SK-N-SH (cell line): ENCODE measurements at regions not wholly inside any gene's neighbourhood (a gene's known extent, or its start where the extent isn't known, plus 50 kb on each side); places are given as distances from the start of the nearest gene placed in this dataset.

ENCODE experiments used
- CTCF ChIA-PET: fragments of 300-600, 350-600 bp; formaldehyde crosslinking; extraction: SDS; loops from one replicate; lab custom pipeline; 2021; lab: Yijun Ruan, JAX
- POLR2A ChIA-PET: fragments of 350-600 bp; sonication (Branson Sonifier 250); formaldehyde crosslinking; extraction: SDS; loops from one replicate; lab custom pipeline; 2020; ENCODE audit warnings: antibody characterized with exemption, inconsistent platforms; lab: Yijun Ruan, JAX
- DNase-seq: peaks from one replicate; pipeline ENCODE4 v3.0.0; 2012
- H2AFZ ChIP-seq: fragments of 200-600 bp; sonication (generic); 2 replicates; pipeline ENCODE4 v1.8.1; 2016; ENCODE audit warnings: antibody characterized with exemption, mild to moderate bottlenecking, low read depth
- H3F3A ChIP-seq: fragments of 200-600 bp; sonication (generic); replicated peaks from 2 replicates; pipeline ENCODE3; 2016; ENCODE audit warnings: antibody characterized with exemption, mild to moderate bottlenecking; ENCODE audit not compliant: insufficient read depth
- H3K27ac ChIP-seq, 2 experiments: fragments of 200-500 bp in 1 of 2; fragments of 200-600 bp in 1 of 2; sonication (Bioruptor generic) in 1 of 2; sonication (generic), shearing (Covaris generic) in 1 of 2; 2 replicates each; pipeline versions ENCODE4 v1.5.1 to v1.6.1; 2014 to 2016; ENCODE audit warnings: low read depth in 2 of 2, inconsistent platforms in 1 of 2, low read length in 1 of 2, mild to moderate bottlenecking in 1 of 2, mixed read lengths in 1 of 2
- H3K27me3 ChIP-seq: fragments of 200-600 bp; sonication (generic), shearing (Covaris generic); 2 replicates; pipeline ENCODE4 v1.6.1; 2016; ENCODE audit warnings: mixed run types; ENCODE audit not compliant: insufficient read depth
- H3K36me3 ChIP-seq, 2 experiments: fragments of 200-500 bp in 1 of 2; fragments of 200-600 bp in 1 of 2; sonication (Bioruptor generic) in 1 of 2; sonication (generic) in 1 of 2; replicated peaks in 1 of 2; 2 replicates each; pipeline versions ENCODE3 to v1.5.1; 2014 to 2016; ENCODE audit warnings: low read length in 1 of 2, mild to moderate bottlenecking in 1 of 2; ENCODE audit not compliant: insufficient read depth in 2 of 2, control insufficient read depth in 1 of 2
- H3K4me1 ChIP-seq, 2 experiments: fragments of 200-500 bp in 1 of 2; fragments of 200-600 bp in 1 of 2; sonication (Bioruptor generic) in 1 of 2; sonication (generic), shearing (Covaris generic) in 1 of 2; 2 replicates each; pipeline versions ENCODE4 v1.5.1 to v1.6.1; 2014 to 2016; ENCODE audit warnings: low read depth in 1 of 2, low read length in 1 of 2, mixed run types in 1 of 2; ENCODE audit not compliant: insufficient read depth in 2 of 2, control insufficient read depth in 1 of 2
- H3K4me2 ChIP-seq: fragments of 200-600 bp; sonication (generic), shearing (Covaris generic); 2 replicates; pipeline ENCODE4 v1.6.1; 2017; ENCODE audit warnings: mixed run types
- H3K4me3 ChIP-seq, 2 experiments: fragments of 200-500 bp in 1 of 2; fragments of 200-600 bp in 1 of 2; sonication (Bioruptor generic) in 1 of 2; sonication (generic), shearing (Covaris generic) in 1 of 2; 2 replicates each; pipeline versions ENCODE4 v1.5.1 to v1.8.1; 2014 to 2016; ENCODE audit warnings: low read depth in 2 of 2, inconsistent platforms in 1 of 2, low read length in 1 of 2, mild to moderate bottlenecking in 1 of 2, mixed read lengths in 1 of 2, moderate library complexity in 1 of 2
- H3K79me2 ChIP-seq: fragments of 200-600 bp; sonication (generic); 2 replicates; pipeline ENCODE4 v1.8.1; 2017; ENCODE audit warnings: mild to moderate bottlenecking; ENCODE audit not compliant: insufficient read depth
- H3K9ac ChIP-seq: fragments of 200-600 bp; sonication (generic); 2 replicates; pipeline ENCODE4 v1.6.1; 2017; ENCODE audit warnings: mixed run types
- H3K9me2 ChIP-seq: fragments of 200-600 bp; sonication (generic); 2 replicates; pipeline ENCODE4 v1.6.1; 2017; ENCODE audit warnings: mixed run types
- H3K9me3 ChIP-seq: fragments of 200-600 bp; sonication (generic); 2 replicates; pipeline ENCODE4 v1.6.1; 2017; ENCODE audit warnings: mixed run types, mild to moderate bottlenecking, moderate library complexity
- H4K20me1 ChIP-seq: fragments of 200-600 bp; sonication (generic); 2 replicates; pipeline ENCODE4 v1.6.1; 2017; ENCODE audit warnings: mild to moderate bottlenecking, mixed run types; ENCODE audit not compliant: insufficient read depth
- ELF1 ChIP-seq: IDR thresholded peaks from 2 replicates; pipeline ENCODE4 v1.4.0; 2012
- EZH2phosphoT487 ChIP-seq: fragments of 200-600 bp; sonication (generic); IDR thresholded peaks from 2 replicates; pipeline ENCODE4 v1.6.1; 2017; ENCODE audit warnings: low read depth, mixed run types, mild to moderate bottlenecking, antibody characterized with exemption, moderate library complexity, borderline replicate concordance
- JUND ChIP-seq: IDR thresholded peaks from 2 replicates; pipeline ENCODE4 v1.4.0; 2012
- MXI1 ChIP-seq: IDR thresholded peaks from 2 replicates; pipeline ENCODE4 v1.6.1; 2012; ENCODE audit warnings: mild to moderate bottlenecking, low read depth, low read length, improper control_type of control experiment
- NFIC ChIP-seq: IDR thresholded peaks from 2 replicates; pipeline ENCODE4 v1.4.0; 2012; ENCODE audit warnings: borderline replicate concordance
- POLR2AphosphoS5 ChIP-seq: IDR thresholded peaks from 2 replicates; pipeline ENCODE4 v1.6.1; 2012; ENCODE audit warnings: low read depth, low read length
- RCOR1 ChIP-seq: fragments of 150-350 bp; IDR thresholded peaks from 2 replicates; pipeline ENCODE4 v1.6.1; 2017; ENCODE audit warnings: antibody characterized with exemption, low read length
- RFX5 ChIP-seq: IDR thresholded peaks from 2 replicates; pipeline ENCODE4 v1.6.1; 2012; ENCODE audit warnings: mild to moderate bottlenecking, improper control_type of control experiment, low read length
- RXRA ChIP-seq: IDR thresholded peaks from 2 replicates; pipeline ENCODE4 v1.4.0; 2012; ENCODE audit warnings: low read depth, mild to moderate bottlenecking, borderline replicate concordance
- SMC3 ChIP-seq: IDR thresholded peaks from 2 replicates; pipeline ENCODE4 v1.6.1; 2012; ENCODE audit warnings: low read depth, low read length, improper control_type of control experiment
- TCF12 ChIP-seq: IDR thresholded peaks from 2 replicates; pipeline ENCODE4 v1.4.0; 2012
- YY1 ChIP-seq: IDR thresholded peaks from 2 replicates; pipeline ENCODE4 v1.4.0; 2012; ENCODE audit warnings: low read depth, mild to moderate bottlenecking
- WGBS: methylation state at CpG from one replicate; pipeline ENCODE4 v1.1.6; 2017; ENCODE audit warnings: low lambda C conversion rate; 5-methylcytosine and 5-hydroxymethylcytosine counted together
- TF ChIP-seq, protein P1 (sequence below): fragments of 150-350 bp; IDR thresholded peaks from 2 replicates; pipeline ENCODE4 v1.6.1; 2016; ENCODE audit warnings: mild to moderate bottlenecking, low read depth, low read length
- TF ChIP-seq, protein P2 (sequence below): fragments of 150-350 bp; IDR thresholded peaks from 2 replicates; pipeline ENCODE4 v1.6.1; 2017; ENCODE audit warnings: antibody characterized with exemption, low read length, low read depth, borderline replicate concordance
- TF ChIP-seq, protein P3 (sequence below): IDR thresholded peaks from 2 replicates; pipeline ENCODE4 v1.4.0; 2012; ENCODE audit warnings: low read depth, borderline replicate concordance
- TF ChIP-seq, protein P4 (sequence below): IDR thresholded peaks from 2 replicates; pipeline ENCODE4; 2012
- TF ChIP-seq, protein P5 (sequence below): IDR thresholded peaks from 2 replicates; pipeline ENCODE4 v1.6.1; 2012; ENCODE audit warnings: mild to moderate bottlenecking, low read depth, low read length, moderate library complexity
- TF ChIP-seq, protein P6 (sequence below): IDR thresholded peaks from 2 replicates; pipeline ENCODE4 v1.4.0; 2012; ENCODE audit warnings: low read depth, borderline replicate concordance

DNA sequence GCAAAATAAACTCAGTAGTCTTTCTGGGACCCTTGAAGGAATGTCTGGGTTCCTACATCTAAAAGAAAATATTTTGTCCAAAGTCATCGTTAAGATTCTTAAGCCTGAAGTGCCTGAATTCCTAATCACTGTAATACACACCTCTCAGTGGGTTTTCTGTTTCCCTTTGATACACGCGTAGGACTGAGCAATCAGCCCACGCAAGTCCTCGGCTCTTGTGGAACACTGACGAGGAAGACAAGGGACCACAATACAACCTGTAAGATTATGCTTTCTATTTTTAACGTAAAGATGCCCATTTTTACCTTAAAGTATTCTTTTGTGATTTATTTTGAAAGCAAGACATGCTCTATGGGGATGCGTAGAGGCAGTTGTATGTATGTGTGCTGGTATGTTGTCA, 472.8 kb upstream of the CELF2 start:
- Histone ChIP-seq H2AFZ (no peak overlapping the region), H3K4me3 (no peak overlapping the region), H3K9me2 (no peaks in the 10 kb centered on the region)
- DNase-seq, result no peak
- TF ChIP-seq YY1, result no peak
- TF ChIP-seq, protein P1, sequence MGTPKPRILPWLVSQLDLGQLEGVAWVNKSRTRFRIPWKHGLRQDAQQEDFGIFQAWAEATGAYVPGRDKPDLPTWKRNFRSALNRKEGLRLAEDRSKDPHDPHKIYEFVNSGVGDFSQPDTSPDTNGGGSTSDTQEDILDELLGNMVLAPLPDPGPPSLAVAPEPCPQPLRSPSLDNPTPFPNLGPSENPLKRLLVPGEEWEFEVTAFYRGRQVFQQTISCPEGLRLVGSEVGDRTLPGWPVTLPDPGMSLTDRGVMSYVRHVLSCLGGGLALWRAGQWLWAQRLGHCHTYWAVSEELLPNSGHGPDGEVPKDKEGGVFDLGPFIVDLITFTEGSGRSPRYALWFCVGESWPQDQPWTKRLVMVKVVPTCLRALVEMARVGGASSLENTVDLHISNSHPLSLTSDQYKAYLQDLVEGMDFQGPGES, result no peak
- TF ChIP-seq, protein P2, sequence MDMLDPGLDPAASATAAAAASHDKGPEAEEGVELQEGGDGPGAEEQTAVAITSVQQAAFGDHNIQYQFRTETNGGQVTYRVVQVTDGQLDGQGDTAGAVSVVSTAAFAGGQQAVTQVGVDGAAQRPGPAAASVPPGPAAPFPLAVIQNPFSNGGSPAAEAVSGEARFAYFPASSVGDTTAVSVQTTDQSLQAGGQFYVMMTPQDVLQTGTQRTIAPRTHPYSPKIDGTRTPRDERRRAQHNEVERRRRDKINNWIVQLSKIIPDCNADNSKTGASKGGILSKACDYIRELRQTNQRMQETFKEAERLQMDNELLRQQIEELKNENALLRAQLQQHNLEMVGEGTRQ, result no peak
- TF ChIP-seq EZH2phosphoT487, result no peak
- TF ChIP-seq, protein P3, sequence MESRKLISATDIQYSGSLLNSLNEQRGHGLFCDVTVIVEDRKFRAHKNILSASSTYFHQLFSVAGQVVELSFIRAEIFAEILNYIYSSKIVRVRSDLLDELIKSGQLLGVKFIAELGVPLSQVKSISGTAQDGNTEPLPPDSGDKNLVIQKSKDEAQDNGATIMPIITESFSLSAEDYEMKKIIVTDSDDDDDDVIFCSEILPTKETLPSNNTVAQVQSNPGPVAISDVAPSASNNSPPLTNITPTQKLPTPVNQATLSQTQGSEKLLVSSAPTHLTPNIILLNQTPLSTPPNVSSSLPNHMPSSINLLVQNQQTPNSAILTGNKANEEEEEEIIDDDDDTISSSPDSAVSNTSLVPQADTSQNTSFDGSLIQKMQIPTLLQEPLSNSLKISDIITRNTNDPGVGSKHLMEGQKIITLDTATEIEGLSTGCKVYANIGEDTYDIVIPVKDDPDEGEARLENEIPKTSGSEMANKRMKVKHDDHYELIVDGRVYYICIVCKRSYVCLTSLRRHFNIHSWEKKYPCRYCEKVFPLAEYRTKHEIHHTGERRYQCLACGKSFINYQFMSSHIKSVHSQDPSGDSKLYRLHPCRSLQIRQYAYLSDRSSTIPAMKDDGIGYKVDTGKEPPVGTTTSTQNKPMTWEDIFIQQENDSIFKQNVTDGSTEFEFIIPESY, result no peak
- TF ChIP-seq SMC3, result no peak
- TF ChIP-seq POLR2AphosphoS5, result no peak
- TF ChIP-seq RCOR1, result no peak
- no peak for TF ChIP-seq ELF1
- TF ChIP-seq, protein P4, sequence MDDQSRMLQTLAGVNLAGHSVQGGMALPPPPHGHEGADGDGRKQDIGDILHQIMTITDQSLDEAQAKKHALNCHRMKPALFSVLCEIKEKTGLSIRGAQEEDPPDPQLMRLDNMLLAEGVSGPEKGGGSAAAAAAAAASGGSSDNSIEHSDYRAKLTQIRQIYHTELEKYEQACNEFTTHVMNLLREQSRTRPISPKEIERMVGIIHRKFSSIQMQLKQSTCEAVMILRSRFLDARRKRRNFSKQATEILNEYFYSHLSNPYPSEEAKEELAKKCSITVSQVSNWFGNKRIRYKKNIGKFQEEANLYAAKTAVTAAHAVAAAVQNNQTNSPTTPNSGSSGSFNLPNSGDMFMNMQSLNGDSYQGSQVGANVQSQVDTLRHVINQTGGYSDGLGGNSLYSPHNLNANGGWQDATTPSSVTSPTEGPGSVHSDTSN, result no peak
- no peak for TF ChIP-seq MXI1
- TF ChIP-seq JUND, result no peak
- TF ChIP-seq, all 33 proteins: peak for 0
- no peaks in the 10 kb centered on the region for H3K9me3 ChIP-seq
- POLR2A ChIA-PET, result no interaction called here
- CTCF ChIA-PET, result no interaction called here
- no peak overlapping the region for H3K9ac ChIP-seq
- no peaks in the 10 kb centered on the region for H3K27me3 ChIP-seq
- no peak overlapping the region for H3K4me2 ChIP-seq
- no peaks in the 10 kb centered on the region for H3K4me1 ChIP-seq
- WGBS, result 58% methylated on average over 8 of the region's 8 CpGs
- no peaks in the 10 kb centered on the region for H3K79me2 ChIP-seq
- no peaks in the 10 kb centered on the region for H3F3A ChIP-seq
- H4K20me1 ChIP-seq, result no peaks in the 10 kb centered on the region
- no peaks in the 10 kb centered on the region for H3K36me3 ChIP-seq
- no peak overlapping the region for H3K27ac ChIP-seq

DNA sequence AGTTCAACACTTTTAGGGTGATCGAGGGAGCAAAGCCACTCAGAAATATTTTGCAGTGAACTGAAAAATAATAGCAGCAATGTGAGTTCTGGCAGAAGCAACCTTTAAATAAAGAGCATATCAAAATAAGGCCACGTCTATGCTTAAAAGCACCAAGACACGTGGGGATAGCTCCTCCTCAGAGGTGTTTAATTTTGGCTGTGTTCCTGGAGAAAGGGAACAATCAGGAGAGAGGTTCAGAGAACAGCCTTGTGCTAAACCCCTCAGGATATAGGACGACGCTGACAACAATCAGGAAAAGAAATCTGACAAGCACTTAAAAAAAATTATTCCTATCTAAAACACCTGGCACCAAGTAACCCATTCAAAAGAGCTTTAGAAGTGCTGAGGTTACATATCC, 471.9 kb upstream of the CELF2 start:
- DNase-seq, result no peak
- no peaks in the 10 kb centered on the region for H3F3A ChIP-seq
- no peaks in the 10 kb centered on the region for H3K9me2 ChIP-seq
- H3K27me3 ChIP-seq, result no peaks in the 10 kb centered on the region
- H3K9me3 ChIP-seq, result no peaks in the 10 kb centered on the region
- ChIA-PET CTCF (interaction anchor here (0.5 kb wide), 1 partner anchor 244 kb away, joined by 3 read pairs; no protein-coding TSS in a partner anchor), POLR2A (no interaction called here)
- no peaks in the 10 kb centered on the region for H4K20me1 ChIP-seq
- no peak overlapping the region for H2AFZ ChIP-seq
- no peak overlapping the region for H3K4me2 ChIP-seq
- H3K9ac ChIP-seq, result no peak overlapping the region
- no peak overlapping the region for H3K27ac ChIP-seq
- H3K36me3 ChIP-seq, result no peaks in the 10 kb centered on the region
- WGBS, result 6% methylated on average over 5 of the region's 5 CpGs
- H3K4me3 ChIP-seq, result no peak overlapping the region
- H3K4me1 ChIP-seq, result no peaks in the 10 kb centered on the region
- H3K79me2 ChIP-seq, result no peaks in the 10 kb centered on the region
- TF ChIP-seq RXRA (no peak), NFIC (no peak), RFX5 (no peak), TCF12 (no peak), POLR2AphosphoS5 (no peak), RCOR1 (no peak)
- TF ChIP-seq, protein P5, sequence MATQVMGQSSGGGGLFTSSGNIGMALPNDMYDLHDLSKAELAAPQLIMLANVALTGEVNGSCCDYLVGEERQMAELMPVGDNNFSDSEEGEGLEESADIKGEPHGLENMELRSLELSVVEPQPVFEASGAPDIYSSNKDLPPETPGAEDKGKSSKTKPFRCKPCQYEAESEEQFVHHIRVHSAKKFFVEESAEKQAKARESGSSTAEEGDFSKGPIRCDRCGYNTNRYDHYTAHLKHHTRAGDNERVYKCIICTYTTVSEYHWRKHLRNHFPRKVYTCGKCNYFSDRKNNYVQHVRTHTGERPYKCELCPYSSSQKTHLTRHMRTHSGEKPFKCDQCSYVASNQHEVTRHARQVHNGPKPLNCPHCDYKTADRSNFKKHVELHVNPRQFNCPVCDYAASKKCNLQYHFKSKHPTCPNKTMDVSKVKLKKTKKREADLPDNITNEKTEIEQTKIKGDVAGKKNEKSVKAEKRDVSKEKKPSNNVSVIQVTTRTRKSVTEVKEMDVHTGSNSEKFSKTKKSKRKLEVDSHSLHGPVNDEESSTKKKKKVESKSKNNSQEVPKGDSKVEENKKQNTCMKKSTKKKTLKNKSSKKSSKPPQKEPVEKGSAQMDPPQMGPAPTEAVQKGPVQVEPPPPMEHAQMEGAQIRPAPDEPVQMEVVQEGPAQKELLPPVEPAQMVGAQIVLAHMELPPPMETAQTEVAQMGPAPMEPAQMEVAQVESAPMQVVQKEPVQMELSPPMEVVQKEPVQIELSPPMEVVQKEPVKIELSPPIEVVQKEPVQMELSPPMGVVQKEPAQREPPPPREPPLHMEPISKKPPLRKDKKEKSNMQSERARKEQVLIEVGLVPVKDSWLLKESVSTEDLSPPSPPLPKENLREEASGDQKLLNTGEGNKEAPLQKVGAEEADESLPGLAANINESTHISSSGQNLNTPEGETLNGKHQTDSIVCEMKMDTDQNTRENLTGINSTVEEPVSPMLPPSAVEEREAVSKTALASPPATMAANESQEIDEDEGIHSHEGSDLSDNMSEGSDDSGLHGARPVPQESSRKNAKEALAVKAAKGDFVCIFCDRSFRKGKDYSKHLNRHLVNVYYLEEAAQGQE, result no peak
- TF ChIP-seq, protein P6, sequence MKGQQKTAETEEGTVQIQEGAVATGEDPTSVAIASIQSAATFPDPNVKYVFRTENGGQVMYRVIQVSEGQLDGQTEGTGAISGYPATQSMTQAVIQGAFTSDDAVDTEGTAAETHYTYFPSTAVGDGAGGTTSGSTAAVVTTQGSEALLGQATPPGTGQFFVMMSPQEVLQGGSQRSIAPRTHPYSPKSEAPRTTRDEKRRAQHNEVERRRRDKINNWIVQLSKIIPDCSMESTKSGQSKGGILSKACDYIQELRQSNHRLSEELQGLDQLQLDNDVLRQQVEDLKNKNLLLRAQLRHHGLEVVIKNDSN, result no peak
- TF ChIP-seq, protein P2, result no peak
